ENCODE measurements at regions not wholly inside any gene's neighbourhood (a gene's known extent, or its start where the extent isn't known, plus 50 kb on each side); places are given as distances from the start of the nearest gene placed in this dataset.
"Not testable (repeated sequence)": the region's sequence is repeated elsewhere in the genome, so short reads cannot be mapped to it uniquely, and the experiment has no call there.

DNA sequence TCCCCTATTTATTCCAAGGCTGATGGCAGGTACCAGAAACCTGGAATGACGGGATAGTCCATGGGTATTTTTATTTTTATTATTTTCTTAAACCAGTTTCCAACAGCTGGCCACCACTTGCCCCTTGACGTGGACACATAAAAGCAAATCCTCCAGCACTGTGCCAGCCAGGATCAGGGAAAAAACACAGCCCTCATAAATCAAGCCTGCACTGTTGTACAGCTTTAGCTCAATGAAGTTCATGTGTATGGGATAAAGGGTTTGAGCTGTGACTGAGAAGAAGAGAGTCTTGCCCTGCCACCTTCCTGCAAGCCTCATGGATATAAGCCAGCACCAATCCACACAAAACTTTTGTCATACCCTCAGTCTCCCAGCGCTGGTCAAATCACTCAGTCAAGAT lies 303.8 kb upstream of the SPAG17 start:
- H3K9me3 ChIP-seq (ENCODE audit: control insufficient read depth, low read length), result no peaks in the 10 kb centered on the region
- no peak overlapping the region for H3K9ac ChIP-seq (ENCODE audit: low read length)
- H3K27me3 ChIP-seq (replicated peaks; ENCODE audit: control insufficient read depth, insufficient read depth, low read length), result peaks cover 4% of the 10 kb centered on the region
- DNase-seq (ENCODE audit: low read depth), result no peak
- H3K4me3 ChIP-seq (ENCODE audit: low read length), result no peak overlapping the region
- H3K36me3 ChIP-seq (ENCODE audit: control insufficient read depth, insufficient read depth, low read length, severe bottlenecking), result no peaks in the 10 kb centered on the region
- peaks cover 8% of the 10 kb centered on the region for H3K4me1 ChIP-seq (ENCODE audit: control insufficient read depth, insufficient read depth, low read length)

DNA sequence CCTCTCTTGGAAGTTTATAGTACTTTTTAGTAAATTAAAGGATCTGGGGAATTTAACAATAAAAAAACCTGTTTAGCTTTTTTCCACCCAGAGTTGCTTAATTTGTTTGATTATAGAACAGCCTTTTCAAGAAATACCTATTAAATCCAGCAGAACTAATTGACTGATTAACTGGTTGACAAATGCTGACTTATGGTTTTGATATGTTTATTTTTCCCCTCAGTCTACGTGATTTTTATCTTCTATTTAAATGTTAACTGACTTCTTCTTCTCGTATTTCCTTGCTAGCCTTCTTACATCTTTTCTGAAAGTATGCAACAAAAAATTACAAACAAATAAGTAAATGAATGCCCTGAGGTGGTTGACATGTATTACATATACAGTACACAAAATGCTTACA lies 302.9 kb upstream of the SPAG17 start:
- peaks cover 8% of the 10 kb centered on the region for H3K4me1 ChIP-seq (ENCODE audit: control insufficient read depth, insufficient read depth, low read length)
- no peak overlapping the region for H3K4me3 ChIP-seq (ENCODE audit: low read length)
- no peak for DNase-seq (ENCODE audit: low read depth)
- no peaks in the 10 kb centered on the region for H3K36me3 ChIP-seq (ENCODE audit: control insufficient read depth, insufficient read depth, low read length, severe bottlenecking)
- no peaks in the 10 kb centered on the region for H3K9me3 ChIP-seq (ENCODE audit: control insufficient read depth, low read length)
- H3K27me3 ChIP-seq (replicated peaks; ENCODE audit: control insufficient read depth, insufficient read depth, low read length), result peaks cover 4% of the 10 kb centered on the region
- H3K9ac ChIP-seq (ENCODE audit: low read length), result no peak overlapping the region

DNA sequence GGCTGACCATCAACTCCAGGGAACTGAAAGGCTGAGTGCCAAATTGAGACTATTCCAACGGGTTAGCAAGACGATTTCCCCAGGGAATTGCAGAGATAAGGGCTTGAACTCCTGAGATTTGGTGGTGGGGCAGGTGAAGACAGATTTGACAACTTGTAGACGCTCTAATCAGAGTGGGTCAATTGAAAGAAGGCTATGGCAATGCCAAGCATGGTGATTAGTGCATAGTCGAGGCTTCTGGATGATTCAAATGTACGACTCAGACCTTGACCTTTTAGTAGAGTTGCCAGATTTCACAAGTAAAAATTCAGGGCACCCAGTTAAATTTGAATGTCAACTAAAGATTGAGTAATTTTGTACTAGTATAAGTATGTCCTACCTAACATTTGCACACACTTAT lies 302.1 kb upstream of the SPAG17 start:
- DNase-seq (ENCODE audit: low read depth), result no peak
- Histone ChIP-seq H3K9me3 (ENCODE audit: control insufficient read depth, low read length) (peaks cover 2% of the 10 kb centered on the region), H3K9ac (ENCODE audit: low read length) (no peak overlapping the region), H3K36me3 (ENCODE audit: control insufficient read depth, insufficient read depth, low read length, severe bottlenecking) (no peaks in the 10 kb centered on the region), H3K4me3 (ENCODE audit: low read length) (no peak overlapping the region), H3K27me3 (replicated peaks; ENCODE audit: control insufficient read depth, insufficient read depth, low read length) (peaks cover 4% of the 10 kb centered on the region), H3K4me1 (ENCODE audit: control insufficient read depth, insufficient read depth, low read length) (peaks cover 8% of the 10 kb centered on the region)

DNA sequence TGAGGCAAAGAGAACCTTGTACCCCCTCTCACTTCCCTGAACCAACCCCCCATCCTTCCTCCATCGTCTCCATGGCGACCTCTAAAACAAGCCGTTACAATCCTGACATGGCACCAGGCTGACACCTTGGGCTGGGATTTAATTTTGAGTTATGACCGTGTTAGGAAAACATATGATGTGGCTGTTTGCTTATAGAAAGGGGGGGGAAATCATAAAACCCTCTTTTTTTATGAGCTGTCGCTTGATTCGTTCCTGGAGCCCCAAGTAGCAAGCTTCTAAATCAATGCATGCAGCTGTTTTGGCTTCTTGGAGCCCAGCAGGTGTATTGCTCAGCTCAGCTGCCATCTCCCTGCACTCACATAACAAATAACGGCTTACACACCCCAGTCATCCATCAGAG lies 301.2 kb upstream of the SPAG17 start:
- Histone ChIP-seq H3K9me3 (ENCODE audit: control insufficient read depth, low read length) (peaks cover 2% of the 10 kb centered on the region), H3K27me3 (replicated peaks; ENCODE audit: control insufficient read depth, insufficient read depth, low read length) (peaks cover 4% of the 10 kb centered on the region), H3K4me3 (ENCODE audit: low read length) (no peak overlapping the region), H3K9ac (ENCODE audit: low read length) (no peak overlapping the region), H3K36me3 (ENCODE audit: control insufficient read depth, insufficient read depth, low read length, severe bottlenecking) (no peaks in the 10 kb centered on the region), H3K4me1 (ENCODE audit: control insufficient read depth, insufficient read depth, low read length) (peaks cover 8% of the 10 kb centered on the region)
- no peak for DNase-seq (ENCODE audit: low read depth)

DNA sequence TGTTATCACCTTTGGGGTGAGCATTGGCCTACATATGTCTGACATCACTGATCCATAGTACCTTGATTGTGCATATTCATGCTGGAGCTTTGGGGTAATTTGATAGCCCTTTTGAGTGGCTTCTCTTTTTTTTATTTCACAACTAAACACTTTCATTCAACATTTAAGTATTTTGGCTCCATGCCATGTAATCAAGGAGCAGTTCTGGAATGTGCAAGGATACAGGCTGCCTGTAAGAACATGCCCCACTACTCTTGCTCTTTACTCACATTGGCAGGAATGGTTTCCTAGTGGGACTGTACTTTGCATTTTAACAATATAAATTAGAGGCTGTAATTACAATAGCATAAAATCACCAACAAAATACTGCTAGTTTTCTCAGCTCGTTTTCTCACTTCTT lies 300.7 kb upstream of the SPAG17 start:
- H3K4me3 ChIP-seq (ENCODE audit: low read length), result no peak overlapping the region

DNA sequence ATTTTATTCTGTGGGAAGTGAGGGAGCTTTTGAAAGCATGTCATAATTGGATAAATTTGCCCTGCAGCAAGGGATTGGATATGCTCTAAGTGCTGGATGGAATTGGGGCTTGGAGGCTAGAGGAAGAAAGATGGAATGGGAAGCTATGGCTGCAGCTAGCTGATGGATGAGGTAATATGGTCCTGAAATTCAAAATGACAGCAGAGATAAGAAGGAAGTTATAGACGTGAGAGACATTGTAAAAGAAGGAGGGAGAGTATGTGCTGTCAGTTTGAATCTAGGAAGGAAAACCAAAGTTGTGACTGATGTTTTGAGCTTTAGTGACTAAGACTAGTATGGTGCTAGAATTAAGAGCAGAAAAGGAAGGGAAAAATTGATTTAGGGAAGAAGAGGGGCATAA lies 299.9 kb upstream of the SPAG17 start:
- peaks cover 2% of the 10 kb centered on the region for H3K9me3 ChIP-seq (ENCODE audit: control insufficient read depth, low read length)
- peaks cover 8% of the 10 kb centered on the region for H3K4me1 ChIP-seq (ENCODE audit: control insufficient read depth, insufficient read depth, low read length)
- H3K27me3 ChIP-seq (replicated peaks; ENCODE audit: control insufficient read depth, insufficient read depth, low read length), result no peaks in the 10 kb centered on the region
- H3K9ac ChIP-seq (ENCODE audit: low read length), result no peak overlapping the region
- H3K36me3 ChIP-seq (ENCODE audit: control insufficient read depth, insufficient read depth, low read length, severe bottlenecking), result no peaks in the 10 kb centered on the region
- no peak for DNase-seq (ENCODE audit: low read depth)
- H3K4me3 ChIP-seq (ENCODE audit: low read length), result no peak overlapping the region

More for the DNA sequence above, 300.7 kb upstream of the SPAG17 start:
- H3K27me3 ChIP-seq (replicated peaks; ENCODE audit: control insufficient read depth, insufficient read depth, low read length), result peaks cover 4% of the 10 kb centered on the region
- peaks cover 2% of the 10 kb centered on the region for H3K9me3 ChIP-seq (ENCODE audit: control insufficient read depth, low read length)
- DNase-seq (ENCODE audit: low read depth), result peak; percentile 0
- peaks cover 8% of the 10 kb centered on the region for H3K4me1 ChIP-seq (ENCODE audit: control insufficient read depth, insufficient read depth, low read length)
- H3K36me3 ChIP-seq (ENCODE audit: control insufficient read depth, insufficient read depth, low read length, severe bottlenecking), result no peaks in the 10 kb centered on the region
- H3K9ac ChIP-seq (ENCODE audit: low read length), result no peak overlapping the region

DNA sequence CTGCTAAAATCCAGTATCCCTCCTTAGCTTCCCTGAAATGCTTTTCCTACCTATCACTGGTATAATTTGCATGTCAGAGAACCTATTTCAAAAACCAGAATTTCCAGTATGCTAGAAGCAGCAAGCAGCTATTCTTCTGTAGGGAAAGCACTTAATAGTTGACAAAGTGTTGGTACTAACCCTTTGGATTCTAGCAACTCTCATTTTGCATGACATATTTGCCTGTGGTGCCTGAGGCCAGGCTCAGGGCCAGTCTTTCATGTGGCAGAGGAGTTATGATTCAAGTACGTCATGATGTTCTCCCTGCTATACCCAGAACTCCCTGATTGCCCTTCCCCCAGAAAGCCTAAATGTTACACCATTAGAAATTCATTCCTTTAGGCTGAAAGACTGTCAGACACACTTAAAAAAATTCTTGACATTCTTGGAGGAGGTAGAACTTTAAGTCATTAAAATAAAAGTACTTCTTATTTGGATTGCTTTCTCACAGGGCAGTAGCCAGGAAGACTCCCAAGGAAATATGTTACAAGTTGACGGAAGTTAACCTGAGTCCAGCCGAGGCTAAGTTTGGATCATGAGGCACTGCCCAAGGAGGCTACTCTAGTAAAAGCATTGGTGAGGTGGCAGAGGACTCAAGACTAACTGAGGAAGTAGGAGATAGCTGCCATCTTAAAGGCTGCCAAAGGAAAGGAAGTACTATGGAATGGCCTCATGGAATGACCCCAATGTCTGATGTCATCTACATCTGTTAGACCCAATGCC lies 298.4 kb upstream of the SPAG17 start:
- Histone ChIP-seq H3K9ac (ENCODE audit: low read length) (no peak overlapping the region), H3K4me3 (ENCODE audit: low read length) (no peak overlapping the region), H3K4me1 (ENCODE audit: control insufficient read depth, insufficient read depth, low read length) (peaks cover 8% of the 10 kb centered on the region), H3K36me3 (ENCODE audit: control insufficient read depth, insufficient read depth, low read length, severe bottlenecking) (no peaks in the 10 kb centered on the region), H3K9me3 (ENCODE audit: control insufficient read depth, low read length) (peaks cover 2% of the 10 kb centered on the region), H3K27me3 (replicated peaks; ENCODE audit: control insufficient read depth, insufficient read depth, low read length) (no peaks in the 10 kb centered on the region)
- no peak for DNase-seq (ENCODE audit: low read depth)

DNA sequence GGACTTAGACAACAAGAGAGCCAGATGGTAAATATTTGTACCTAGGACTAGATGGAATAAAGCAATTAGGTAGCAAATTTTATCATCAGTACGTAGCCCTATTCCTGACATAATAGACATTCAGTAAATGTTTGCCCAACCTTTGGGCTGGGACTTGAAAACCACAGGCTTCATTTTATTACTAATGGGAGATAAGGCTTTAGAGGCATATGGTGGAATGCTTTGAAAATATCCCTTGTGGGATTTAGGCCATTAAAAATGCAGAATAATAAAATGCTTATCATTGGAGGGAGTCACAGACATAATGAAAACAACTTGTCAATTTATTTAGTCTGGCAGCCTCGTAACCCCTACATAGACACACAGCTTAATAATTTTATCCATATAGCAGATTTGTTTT lies 296.1 kb upstream of the SPAG17 start:
- H3K4me1 ChIP-seq (ENCODE audit: control insufficient read depth, insufficient read depth, low read length), result no peaks in the 10 kb centered on the region
- no peak overlapping the region for H3K4me3 ChIP-seq (ENCODE audit: low read length)
- H3K27me3 ChIP-seq (replicated peaks; ENCODE audit: control insufficient read depth, insufficient read depth, low read length), result no peaks in the 10 kb centered on the region
- H3K9me3 ChIP-seq (ENCODE audit: control insufficient read depth, low read length), result peaks cover 2% of the 10 kb centered on the region
- H3K9ac ChIP-seq (ENCODE audit: low read length), result no peak overlapping the region
- no peaks in the 10 kb centered on the region for H3K36me3 ChIP-seq (ENCODE audit: control insufficient read depth, insufficient read depth, low read length, severe bottlenecking)
- DNase-seq (ENCODE audit: low read depth), result no peak

DNA sequence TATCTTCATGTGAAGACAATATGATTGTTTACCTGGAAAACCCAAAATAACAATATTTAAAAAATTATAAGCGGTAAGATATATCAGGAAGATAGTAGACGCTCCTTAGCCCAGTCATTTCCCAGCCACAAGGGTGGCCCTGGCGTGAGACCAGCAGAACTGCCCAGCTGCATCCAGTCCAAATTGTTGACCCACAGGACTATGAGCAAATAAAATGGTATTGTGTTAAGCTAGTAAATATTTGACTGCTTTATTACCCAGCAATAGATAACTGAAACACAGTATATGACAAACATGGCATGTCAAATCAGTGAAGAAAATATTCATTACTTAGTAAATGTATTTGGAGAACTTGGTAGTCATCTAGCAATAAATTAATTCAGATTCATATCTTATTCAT lies 294.3 kb upstream of the SPAG17 start:
- Histone ChIP-seq H3K4me1 (ENCODE audit: control insufficient read depth, insufficient read depth, low read length) (no peaks in the 10 kb centered on the region), H3K27me3 (replicated peaks; ENCODE audit: control insufficient read depth, insufficient read depth, low read length) (no peaks in the 10 kb centered on the region), H3K9ac (ENCODE audit: low read length) (no peak overlapping the region), H3K36me3 (ENCODE audit: control insufficient read depth, insufficient read depth, low read length, severe bottlenecking) (no peaks in the 10 kb centered on the region), H3K9me3 (ENCODE audit: control insufficient read depth, low read length) (peaks cover 2% of the 10 kb centered on the region), H3K4me3 (ENCODE audit: low read length) (no peak overlapping the region)
- no peak for DNase-seq (ENCODE audit: low read depth)

DNA sequence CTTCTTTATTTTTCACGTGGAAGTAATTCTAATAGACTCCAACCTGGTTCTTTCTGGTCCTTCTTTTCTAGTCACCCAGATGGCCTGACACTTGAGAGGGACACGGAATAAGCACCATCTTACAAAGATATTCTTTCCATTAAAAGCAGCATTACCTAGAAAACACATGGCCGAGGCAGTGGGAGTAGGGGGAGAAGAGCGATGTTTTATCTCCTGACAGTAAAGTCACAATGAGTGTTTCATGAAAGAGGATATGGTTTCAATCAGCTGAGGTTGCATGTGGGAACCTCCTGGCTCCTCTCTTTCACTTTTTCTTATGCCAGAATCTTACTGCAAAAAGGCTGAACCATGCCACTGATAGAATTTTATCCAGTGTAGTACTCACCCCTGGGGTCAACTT lies 288.8 kb upstream of the SPAG17 start:
- Histone ChIP-seq H3K4me3 (ENCODE audit: low read length) (no peak overlapping the region), H3K36me3 (ENCODE audit: control insufficient read depth, insufficient read depth, low read length, severe bottlenecking) (no peaks in the 10 kb centered on the region), H3K9ac (ENCODE audit: low read length) (no peak overlapping the region), H3K4me1 (ENCODE audit: control insufficient read depth, insufficient read depth, low read length) (no peaks in the 10 kb centered on the region), H3K9me3 (ENCODE audit: control insufficient read depth, low read length) (no peaks in the 10 kb centered on the region), H3K27me3 (replicated peaks; ENCODE audit: control insufficient read depth, insufficient read depth, low read length) (no peaks in the 10 kb centered on the region)
- no peak for DNase-seq (ENCODE audit: low read depth)

DNA sequence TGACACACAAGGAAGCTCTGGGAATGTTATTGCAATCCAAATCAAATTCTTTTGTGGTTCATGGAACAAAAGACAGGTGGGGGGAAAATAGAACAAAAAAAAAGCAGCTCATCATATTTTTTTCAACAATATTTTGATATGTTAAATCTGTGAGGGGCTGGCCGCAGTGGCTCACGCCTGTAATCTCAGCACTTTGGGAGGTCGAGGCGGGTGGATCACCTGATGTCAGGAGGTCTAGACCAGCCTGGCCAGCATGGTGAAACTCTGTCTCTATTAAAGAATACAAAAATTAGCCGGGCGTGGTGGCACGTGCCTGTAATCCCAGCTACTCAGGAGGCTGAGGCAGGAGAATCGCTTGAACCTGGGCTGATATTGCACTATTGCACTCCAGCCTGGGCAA lies 279.4 kb upstream of the SPAG17 start:
- H3K9me3 ChIP-seq (ENCODE audit: control insufficient read depth, low read length), result peaks cover 17% of the 10 kb centered on the region
- not testable (repeated sequence) for H3K9ac ChIP-seq (ENCODE audit: low read length); H3K36me3 ChIP-seq (ENCODE audit: control insufficient read depth, insufficient read depth, low read length, severe bottlenecking); H3K27me3 ChIP-seq (replicated peaks; ENCODE audit: control insufficient read depth, insufficient read depth, low read length); H3K4me1 ChIP-seq (ENCODE audit: control insufficient read depth, insufficient read depth, low read length); H3K4me3 ChIP-seq (ENCODE audit: low read length); DNase-seq (ENCODE audit: low read depth)

DNA sequence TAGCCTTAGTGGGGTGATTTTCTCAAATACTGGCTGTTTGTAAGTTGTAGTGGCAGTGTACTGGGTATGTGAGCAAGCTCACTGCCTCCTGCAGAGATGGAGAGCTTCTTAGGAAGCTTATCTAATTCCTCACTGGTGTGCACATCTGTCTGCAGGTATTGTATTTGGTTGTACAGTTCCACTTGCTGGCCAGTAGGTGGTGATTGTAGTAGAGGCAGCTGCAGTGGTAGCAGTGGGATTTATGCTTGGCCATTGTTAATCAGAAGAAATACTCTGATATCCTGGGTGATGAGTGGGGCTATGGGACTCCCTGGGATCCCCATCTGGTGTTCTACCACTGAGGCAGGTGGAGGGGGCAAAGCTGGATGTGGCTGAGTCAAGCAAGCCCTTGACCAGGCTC lies 276.1 kb upstream of the SPAG17 start:
- peaks cover 16% of the 10 kb centered on the region for H3K9me3 ChIP-seq (ENCODE audit: control insufficient read depth, low read length)
- no peak for DNase-seq (ENCODE audit: low read depth)
- H3K4me1 ChIP-seq (ENCODE audit: control insufficient read depth, insufficient read depth, low read length), result no peaks in the 10 kb centered on the region
- no peaks in the 10 kb centered on the region for H3K27me3 ChIP-seq (replicated peaks; ENCODE audit: control insufficient read depth, insufficient read depth, low read length)
- no peaks in the 10 kb centered on the region for H3K36me3 ChIP-seq (ENCODE audit: control insufficient read depth, insufficient read depth, low read length, severe bottlenecking)
- no peak overlapping the region for H3K4me3 ChIP-seq (ENCODE audit: low read length)
- no peak overlapping the region for H3K9ac ChIP-seq (ENCODE audit: low read length)
